GM23338 (cell line): ENCODE measurements at regions not wholly inside any gene's neighbourhood (a gene's known extent, or its start where the extent isn't known, plus 50 kb on each side); places are given as distances from the start of the nearest gene placed in this dataset.

ENCODE experiments used
- CTCF ChIP-seq, 2 experiments: fragments of 200-600 bp in 1 of 2; sonication (generic) in 1 of 2; conservative IDR thresholded peaks; 2 replicates each; pipeline versions ENCODE4 v1.5.1 to v1.6.1; 2016 to 2017; ENCODE audit warnings: antibody characterized with exemption in 2 of 2, low read depth in 2 of 2, mild to moderate bottlenecking in 2 of 2, moderate library complexity in 1 of 2
- EZH2 ChIP-seq: fragments of 200-600 bp; sonication (generic); IDR thresholded peaks from one replicate; pipeline ENCODE4 v1.8.0; 2017; ENCODE audit warnings: antibody characterized with exemption, mild to moderate bottlenecking, low read depth; ENCODE audit not compliant: unreplicated experiment
- EZH2phosphoT487 ChIP-seq: fragments of 200-600 bp; sonication (generic); IDR thresholded peaks from one replicate; pipeline ENCODE4 v1.8.1; 2018; ENCODE audit warnings: antibody characterized with exemption; ENCODE audit not compliant: unreplicated experiment
- REST ChIP-seq: IDR thresholded peaks from one replicate; pipeline ENCODE4 v1.6.1; 2018; ENCODE audit warnings: antibody characterized with exemption; ENCODE audit not compliant: unreplicated experiment
- ZNF114 ChIP-seq: fragments of 250-450 bp; sonication (Bioruptor Pico); IDR thresholded peaks from 2 replicates; pipeline ENCODE4 v1.5.0; 2020; ENCODE audit warnings: mild to moderate bottlenecking, moderate library complexity

- TF ChIP-seq CTCF (conservative IDR thresholded peaks at IDR 0.05; ENCODE audit: low read depth in 2 of 2), result no peak
- TF ChIP-seq REST, result no peak
- no peak for TF ChIP-seq EZH2phosphoT487
- no peak for TF ChIP-seq EZH2
- TF ChIP-seq ZNF114, result no peak
Observed at GRCh38 chr2:5849562-5849961, 157.4 kb downstream of the SOX11 start.
